GM20000 (cell line): ENCODE measurements at regions not wholly inside any gene's neighbourhood (a gene's known extent, or its start where the extent isn't known, plus 50 kb on each side); places are given as distances from the start of the nearest gene placed in this dataset.

ENCODE experiments used
- DNase-seq: peaks from one replicate; pipeline ENCODE4 v3.0.0; 2012; ENCODE audit warnings: low spot score
- TF ChIP-seq, protein P1 (sequence below): IDR thresholded peaks from 2 replicates; pipeline ENCODE4 v1.5.1; 2012; ENCODE audit warnings: mild to moderate bottlenecking, control low read depth; ENCODE audit errors: extremely low read depth, missing control alignments

DNA sequence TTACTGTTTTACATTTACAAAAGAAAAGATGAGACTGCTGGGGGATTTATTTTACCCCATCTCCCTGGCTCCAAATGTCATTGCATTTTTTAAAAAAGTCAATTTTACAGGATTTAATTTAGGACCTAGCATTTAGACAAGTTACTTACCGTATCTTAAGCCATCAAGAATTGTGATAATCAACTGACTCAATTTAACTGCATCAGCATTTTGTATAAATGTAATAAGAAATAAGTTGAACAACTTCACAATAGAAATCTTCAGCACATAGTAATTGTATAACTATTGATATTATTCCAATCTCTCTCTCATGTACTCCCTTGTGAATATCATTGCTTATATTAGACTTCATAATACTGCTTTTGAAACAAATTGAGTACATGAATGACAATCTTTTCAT is 907.5 kb upstream of the SLC10A2 start:
- DNase-seq = no peak
- TF ChIP-seq, protein P1, sequence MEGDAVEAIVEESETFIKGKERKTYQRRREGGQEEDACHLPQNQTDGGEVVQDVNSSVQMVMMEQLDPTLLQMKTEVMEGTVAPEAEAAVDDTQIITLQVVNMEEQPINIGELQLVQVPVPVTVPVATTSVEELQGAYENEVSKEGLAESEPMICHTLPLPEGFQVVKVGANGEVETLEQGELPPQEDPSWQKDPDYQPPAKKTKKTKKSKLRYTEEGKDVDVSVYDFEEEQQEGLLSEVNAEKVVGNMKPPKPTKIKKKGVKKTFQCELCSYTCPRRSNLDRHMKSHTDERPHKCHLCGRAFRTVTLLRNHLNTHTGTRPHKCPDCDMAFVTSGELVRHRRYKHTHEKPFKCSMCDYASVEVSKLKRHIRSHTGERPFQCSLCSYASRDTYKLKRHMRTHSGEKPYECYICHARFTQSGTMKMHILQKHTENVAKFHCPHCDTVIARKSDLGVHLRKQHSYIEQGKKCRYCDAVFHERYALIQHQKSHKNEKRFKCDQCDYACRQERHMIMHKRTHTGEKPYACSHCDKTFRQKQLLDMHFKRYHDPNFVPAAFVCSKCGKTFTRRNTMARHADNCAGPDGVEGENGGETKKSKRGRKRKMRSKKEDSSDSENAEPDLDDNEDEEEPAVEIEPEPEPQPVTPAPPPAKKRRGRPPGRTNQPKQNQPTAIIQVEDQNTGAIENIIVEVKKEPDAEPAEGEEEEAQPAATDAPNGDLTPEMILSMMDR = no peak

DNA sequence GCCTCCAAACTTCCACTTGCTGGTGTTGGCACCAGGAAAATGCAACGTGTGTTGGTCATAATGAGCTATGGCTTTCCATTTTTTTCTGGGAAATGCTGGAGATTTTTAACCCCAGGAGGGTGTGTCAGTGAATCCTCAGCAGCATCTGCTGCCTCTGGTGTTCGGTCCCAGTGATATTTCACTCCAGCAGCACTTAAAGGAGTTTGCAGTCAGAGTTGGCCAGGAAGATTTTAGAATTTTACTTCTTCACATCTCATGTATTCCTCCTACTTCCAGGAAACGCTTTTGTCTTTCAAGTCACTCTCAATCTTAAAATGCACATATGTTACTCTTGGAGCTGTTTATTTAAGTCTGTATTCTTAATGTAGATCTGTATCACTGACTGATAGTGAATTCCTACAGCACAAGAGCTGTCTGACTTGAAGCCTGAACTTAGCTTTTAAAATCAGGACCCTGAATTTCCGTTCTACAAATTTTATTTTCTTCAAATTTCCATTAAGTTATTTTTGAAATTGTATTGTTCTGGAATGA is 903.4 kb upstream of the SLC10A2 start:
- TF ChIP-seq, protein P1 = no peak
- DNase-seq = no peak

DNA sequence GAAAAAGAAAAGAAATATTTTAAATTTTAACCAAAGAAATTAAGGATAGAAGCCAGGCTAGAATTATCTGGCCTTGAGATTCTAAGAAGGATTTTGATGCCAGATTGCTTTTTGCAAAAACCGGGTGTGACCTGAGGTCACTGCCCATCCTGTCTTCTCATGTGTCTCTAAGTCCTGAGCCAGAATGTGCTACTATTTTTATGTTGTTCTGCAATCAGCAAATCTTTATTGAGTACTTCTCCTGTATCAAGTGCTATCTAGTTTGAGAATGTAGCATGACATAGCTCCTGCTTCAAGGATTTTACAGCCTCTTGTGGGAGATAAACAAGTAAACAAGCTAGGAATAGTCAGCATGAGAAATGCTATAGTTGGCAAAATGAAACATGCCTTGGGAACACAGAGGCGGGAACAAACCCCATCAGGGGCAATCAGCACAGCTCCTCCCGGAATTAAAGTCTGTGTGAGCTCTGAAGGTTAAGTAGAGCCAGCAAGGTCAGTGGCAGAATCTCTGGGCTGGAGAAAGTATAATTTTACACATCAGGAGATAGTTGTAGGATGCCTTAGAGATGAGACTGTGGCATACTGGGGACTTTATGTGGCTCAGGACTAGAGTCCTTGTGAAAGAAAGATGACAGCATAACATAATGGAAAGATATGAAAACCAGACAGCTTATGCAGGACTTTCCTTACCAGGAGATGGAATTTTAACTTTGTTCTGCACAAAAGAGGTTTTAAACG is 899.5 kb upstream of the SLC10A2 start:
- TF ChIP-seq, protein P1 = no peak
- no peak for DNase-seq

DNA sequence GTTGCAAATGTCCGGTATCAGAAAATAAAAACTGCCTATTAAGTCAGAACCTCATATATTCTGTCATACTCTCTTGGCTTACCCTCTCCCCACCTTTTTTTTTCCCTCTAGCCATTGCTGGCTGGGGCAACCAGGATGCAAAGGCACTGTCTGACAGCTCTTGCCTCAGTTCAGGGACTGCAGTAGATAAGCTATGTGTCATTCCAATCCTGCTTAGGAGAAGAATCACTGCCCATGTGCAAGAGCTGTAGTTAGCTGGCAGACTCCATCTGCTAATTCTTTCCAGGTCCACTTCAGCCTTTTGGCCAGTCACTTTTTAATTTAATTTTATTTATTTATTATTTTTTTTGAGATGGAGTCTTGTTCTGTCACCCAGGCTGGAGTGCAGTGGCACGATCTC is 895.6 kb upstream of the SLC10A2 start:
- no peak for DNase-seq
- TF ChIP-seq, protein P1 = no peak

DNA sequence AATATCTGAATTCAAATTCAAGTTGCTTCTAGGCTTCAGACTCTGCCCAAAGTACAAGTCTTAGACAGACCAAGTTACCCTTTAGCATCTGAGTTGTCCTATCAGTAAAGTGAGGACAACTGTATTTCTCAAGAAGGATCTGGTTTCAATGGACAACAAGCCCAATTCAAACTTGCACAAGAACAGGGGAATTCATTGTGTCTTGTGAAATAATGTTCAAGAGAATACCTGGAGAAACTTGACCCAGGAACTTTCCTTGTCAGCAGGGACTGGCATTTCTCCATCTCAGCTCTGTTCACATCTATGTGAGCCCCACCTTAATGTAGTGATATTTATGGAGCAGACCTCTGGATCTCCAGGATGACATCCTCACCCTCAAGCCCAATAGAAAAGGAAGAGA is 894.9 kb upstream of the SLC10A2 start:
- TF ChIP-seq, protein P1 = no peak
- DNase-seq = no peak

DNA sequence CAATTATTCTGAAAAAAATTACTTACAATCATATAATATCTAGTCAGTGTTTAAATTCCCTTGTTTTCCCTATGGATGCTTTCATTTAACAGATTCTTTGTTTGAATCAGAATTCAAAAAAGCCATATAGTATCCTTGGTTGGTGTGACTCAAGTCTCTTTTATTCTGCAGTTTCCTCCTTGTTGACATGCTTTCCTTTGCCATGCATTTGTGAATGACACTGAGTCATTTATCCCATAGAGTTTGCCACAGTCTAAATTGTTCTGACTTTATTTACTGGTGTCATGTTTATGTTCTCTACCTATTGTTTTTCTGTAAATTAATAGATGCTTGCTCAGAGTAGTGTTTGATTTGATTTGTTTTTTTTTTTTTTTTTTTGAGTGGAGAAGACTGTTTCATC is 893.8 kb upstream of the SLC10A2 start:
- DNase-seq = no peak
- TF ChIP-seq, protein P1 = no peak

DNA sequence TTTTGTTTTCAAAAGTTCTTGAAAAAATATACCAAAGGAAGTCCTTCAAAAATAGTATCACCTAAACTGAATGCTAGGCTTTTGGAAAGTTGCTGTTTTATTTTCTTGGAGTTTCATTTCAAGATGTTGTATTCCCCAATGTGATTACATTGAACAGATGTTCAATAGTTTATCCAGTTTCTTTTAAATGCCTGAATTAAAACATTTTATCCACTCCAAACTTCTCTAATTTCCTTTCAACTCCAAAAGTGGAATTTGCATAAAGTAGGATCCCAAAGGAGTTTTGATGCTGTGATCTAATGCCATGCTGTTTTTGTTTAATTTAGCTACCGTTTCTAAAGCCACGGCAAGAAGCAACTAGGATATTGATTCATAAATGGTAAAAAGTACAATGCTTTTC is 892.5 kb upstream of the SLC10A2 start:
- DNase-seq = no peak
- TF ChIP-seq, protein P1 = no peak
